ENCODE measurements at regions not wholly inside any gene's neighbourhood (a gene's known extent, or its start where the extent isn't known, plus 50 kb on each side); places are given as distances from the start of the nearest gene placed in this dataset.

GRCh38 chr3:55166576-55167555 lies 239.0 kb upstream of the LRTM1 start:
- H3K4me1 Mint-ChIP-seq (ENCODE audit: unreplicated experiment): peaks cover 8% of the 10 kb centered on the region
- no peak overlapping the region for H3K4me3 Mint-ChIP-seq (ENCODE audit: unreplicated experiment)
- no peak for DNase-seq (ENCODE audit: low spot score)
- no peaks in the 10 kb centered on the region for H3K9me3 Mint-ChIP-seq (ENCODE audit: unreplicated experiment)
- TF ChIP-seq CTCF (IDR thresholded peaks at IDR 0.05; ENCODE audit: unreplicated experiment): no peak
- H3K27ac Mint-ChIP-seq (ENCODE audit: unreplicated experiment): no peak overlapping the region
- H3K27me3 Mint-ChIP-seq (ENCODE audit: unreplicated experiment): peaks cover 3% of the 10 kb centered on the region
- H3K36me3 Mint-ChIP-seq (ENCODE audit: low read depth, unreplicated experiment): no peaks in the 10 kb centered on the region

GRCh38 chr3:55165704-55166405 lies 238.0 kb upstream of the LRTM1 start:
- Mint-ChIP-seq H3K4me3 (ENCODE audit: unreplicated experiment) (no peak overlapping the region), H3K27ac (ENCODE audit: unreplicated experiment) (no peak overlapping the region), H3K27me3 (ENCODE audit: unreplicated experiment) (no peaks in the 10 kb centered on the region), H3K4me1 (ENCODE audit: unreplicated experiment) (peaks cover 8% of the 10 kb centered on the region), H3K9me3 (ENCODE audit: unreplicated experiment) (no peaks in the 10 kb centered on the region), H3K36me3 (ENCODE audit: low read depth, unreplicated experiment) (no peaks in the 10 kb centered on the region)
- no peak for TF ChIP-seq CTCF (IDR thresholded peaks at IDR 0.05; ENCODE audit: unreplicated experiment)
- DNase-seq (ENCODE audit: low spot score): no peak

GRCh38 chr3:55165278-55165677 lies 237.4 kb upstream of the LRTM1 start:
- no peak for TF ChIP-seq CTCF (IDR thresholded peaks at IDR 0.05; ENCODE audit: unreplicated experiment)
- no peak for DNase-seq (ENCODE audit: low spot score)
- Mint-ChIP-seq H3K4me3 (ENCODE audit: unreplicated experiment) (no peak overlapping the region), H3K9me3 (ENCODE audit: unreplicated experiment) (no peaks in the 10 kb centered on the region), H3K27me3 (ENCODE audit: unreplicated experiment) (no peaks in the 10 kb centered on the region), H3K27ac (ENCODE audit: unreplicated experiment) (no peak overlapping the region), H3K4me1 (ENCODE audit: unreplicated experiment) (peaks cover 5% of the 10 kb centered on the region), H3K36me3 (ENCODE audit: low read depth, unreplicated experiment) (no peaks in the 10 kb centered on the region)

GRCh38 chr3:55164876-55165275 lies 237.0 kb upstream of the LRTM1 start:
- Mint-ChIP-seq H3K27ac (ENCODE audit: unreplicated experiment) (no peak overlapping the region), H3K4me1 (ENCODE audit: unreplicated experiment) (peaks cover 1% of the 10 kb centered on the region), H3K27me3 (ENCODE audit: unreplicated experiment) (no peaks in the 10 kb centered on the region), H3K36me3 (ENCODE audit: low read depth, unreplicated experiment) (no peaks in the 10 kb centered on the region), H3K4me3 (ENCODE audit: unreplicated experiment) (no peak overlapping the region), H3K9me3 (ENCODE audit: unreplicated experiment) (no peaks in the 10 kb centered on the region)
- TF ChIP-seq CTCF (IDR thresholded peaks at IDR 0.05; ENCODE audit: unreplicated experiment): no peak
- DNase-seq (ENCODE audit: low spot score): no peak

- Mint-ChIP-seq H3K4me3 (ENCODE audit: unreplicated experiment) (no peak overlapping the region), H3K36me3 (ENCODE audit: low read depth, unreplicated experiment) (no peaks in the 10 kb centered on the region), H3K9me3 (ENCODE audit: unreplicated experiment) (no peaks in the 10 kb centered on the region), H3K27me3 (ENCODE audit: unreplicated experiment) (no peaks in the 10 kb centered on the region), H3K4me1 (ENCODE audit: unreplicated experiment) (no peaks in the 10 kb centered on the region), H3K27ac (ENCODE audit: unreplicated experiment) (no peak overlapping the region)
- no peak for DNase-seq (ENCODE audit: low spot score)
- TF ChIP-seq CTCF (IDR thresholded peaks at IDR 0.05; ENCODE audit: unreplicated experiment): no peak
These were observed 236.3 kb upstream of the LRTM1 start for GRCh38 chr3:55164191-55164590.
